Osteocyte (in vitro differentiated cells): ENCODE measurements at regions not wholly inside any gene's neighbourhood (a gene's known extent, or its start where the extent isn't known, plus 50 kb on each side); places are given as distances from the start of the nearest gene placed in this dataset.

Experiments used
- DNase-seq: peaks from one replicate; pipeline ENCODE4 v3.0.0; 2021; ENCODE audit warnings: mixed read lengths; ENCODE audit not compliant: unreplicated experiment; ENCODE audit errors: extremely low spot score
- H3K27ac Mint-ChIP-seq: one replicate; pipeline ENCODE4 v1.8.0; 2021; ENCODE audit warnings: mild to moderate bottlenecking, mixed read lengths; ENCODE audit not compliant: unreplicated experiment
- H3K27me3 Mint-ChIP-seq: one replicate; pipeline ENCODE4 v1.8.0; 2021; ENCODE audit warnings: mixed read lengths; ENCODE audit not compliant: unreplicated experiment
- H3K36me3 Mint-ChIP-seq: one replicate; pipeline ENCODE4 v1.8.0; 2021; ENCODE audit warnings: mixed read lengths; ENCODE audit not compliant: unreplicated experiment
- H3K4me1 Mint-ChIP-seq: one replicate; pipeline ENCODE4 v1.8.0; 2021; ENCODE audit warnings: mixed read lengths; ENCODE audit not compliant: unreplicated experiment
- H3K4me3 Mint-ChIP-seq: one replicate; pipeline ENCODE4 v1.8.0; 2021; ENCODE audit warnings: mild to moderate bottlenecking, moderate library complexity, mixed read lengths; ENCODE audit not compliant: unreplicated experiment
- H3K9me3 Mint-ChIP-seq: one replicate; pipeline ENCODE4 v1.8.0; 2021; ENCODE audit warnings: mixed read lengths; ENCODE audit not compliant: unreplicated experiment
- TF ChIP-seq, protein P1 (sequence below): fragments of 200-600 bp; sonication (generic); IDR thresholded peaks from 2 replicates; pipeline ENCODE4 v1.5.0; 2021; ENCODE audit warnings: antibody characterized with exemption, mild to moderate bottlenecking, moderate library complexity

DNA sequence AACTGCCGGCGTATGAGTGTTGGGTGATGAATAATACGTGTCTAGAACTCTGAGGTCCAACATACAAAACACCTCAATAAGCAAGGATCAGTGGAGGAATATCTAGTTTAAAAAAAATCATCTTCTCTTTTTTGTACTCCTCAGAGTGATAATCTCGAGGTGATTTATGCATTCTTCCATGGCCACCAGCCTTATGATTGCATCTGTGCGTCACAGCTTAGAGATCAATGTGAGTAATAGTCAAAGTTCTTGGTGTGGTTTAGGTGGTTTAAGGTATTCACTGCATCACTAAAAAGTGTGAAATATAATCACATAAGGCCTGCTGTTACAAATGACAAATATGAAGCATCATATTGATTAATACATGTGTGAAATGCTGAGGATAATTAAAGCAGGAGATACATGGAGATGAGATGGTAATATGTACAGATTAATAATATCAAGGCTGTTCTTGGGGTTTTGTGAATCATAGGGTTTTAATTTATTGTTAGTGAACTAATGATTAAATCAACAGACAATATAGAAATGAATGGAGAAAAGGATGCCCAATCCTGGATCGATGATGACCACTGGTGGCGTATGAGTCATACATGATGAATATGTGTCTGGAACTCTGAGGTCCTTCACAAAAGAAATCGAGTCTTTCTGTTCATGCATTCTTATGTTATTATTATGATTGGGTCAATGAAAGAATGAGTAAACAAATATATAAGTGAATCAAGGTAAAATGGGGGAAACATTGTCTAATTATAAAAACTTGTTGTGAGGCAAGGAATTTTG, 68.8 kb upstream of the RTL1 start:
- no peaks in the 10 kb centered on the region for H3K9me3 Mint-ChIP-seq
- no peak for DNase-seq
- H3K36me3 Mint-ChIP-seq: no peaks in the 10 kb centered on the region
- H3K4me3 Mint-ChIP-seq: no peak overlapping the region
- H3K4me1 Mint-ChIP-seq: no peaks in the 10 kb centered on the region
- H3K27me3 Mint-ChIP-seq: no peaks in the 10 kb centered on the region
- no peak overlapping the region for H3K27ac Mint-ChIP-seq
- TF ChIP-seq, protein P1, sequence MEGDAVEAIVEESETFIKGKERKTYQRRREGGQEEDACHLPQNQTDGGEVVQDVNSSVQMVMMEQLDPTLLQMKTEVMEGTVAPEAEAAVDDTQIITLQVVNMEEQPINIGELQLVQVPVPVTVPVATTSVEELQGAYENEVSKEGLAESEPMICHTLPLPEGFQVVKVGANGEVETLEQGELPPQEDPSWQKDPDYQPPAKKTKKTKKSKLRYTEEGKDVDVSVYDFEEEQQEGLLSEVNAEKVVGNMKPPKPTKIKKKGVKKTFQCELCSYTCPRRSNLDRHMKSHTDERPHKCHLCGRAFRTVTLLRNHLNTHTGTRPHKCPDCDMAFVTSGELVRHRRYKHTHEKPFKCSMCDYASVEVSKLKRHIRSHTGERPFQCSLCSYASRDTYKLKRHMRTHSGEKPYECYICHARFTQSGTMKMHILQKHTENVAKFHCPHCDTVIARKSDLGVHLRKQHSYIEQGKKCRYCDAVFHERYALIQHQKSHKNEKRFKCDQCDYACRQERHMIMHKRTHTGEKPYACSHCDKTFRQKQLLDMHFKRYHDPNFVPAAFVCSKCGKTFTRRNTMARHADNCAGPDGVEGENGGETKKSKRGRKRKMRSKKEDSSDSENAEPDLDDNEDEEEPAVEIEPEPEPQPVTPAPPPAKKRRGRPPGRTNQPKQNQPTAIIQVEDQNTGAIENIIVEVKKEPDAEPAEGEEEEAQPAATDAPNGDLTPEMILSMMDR: no peak

DNA sequence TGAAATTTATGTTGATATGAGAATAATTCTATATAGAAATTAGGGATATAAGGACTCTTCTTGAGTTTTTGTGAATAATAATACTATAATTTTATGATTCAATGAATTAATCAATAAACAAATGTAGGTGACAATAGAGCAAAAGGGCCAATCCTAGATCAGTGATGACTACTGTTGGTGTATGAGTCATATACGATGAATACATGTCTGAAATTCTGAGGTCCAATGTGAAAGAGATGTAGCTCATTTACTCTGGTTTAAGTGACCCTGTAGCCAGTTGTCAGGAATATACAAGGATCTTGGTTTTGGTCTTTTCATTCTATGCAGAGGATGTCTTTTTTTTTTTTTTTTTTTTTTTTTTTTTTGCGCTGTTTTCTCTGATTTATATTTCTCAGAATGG, 72.1 kb upstream of the RTL1 start:
- no peaks in the 10 kb centered on the region for H3K36me3 Mint-ChIP-seq
- TF ChIP-seq, protein P1: no peak
- peaks cover 13% of the 10 kb centered on the region for H3K4me1 Mint-ChIP-seq
- no peak overlapping the region for H3K4me3 Mint-ChIP-seq
- no peak overlapping the region for H3K27ac Mint-ChIP-seq
- no peak for DNase-seq
- no peaks in the 10 kb centered on the region for H3K9me3 Mint-ChIP-seq
- H3K27me3 Mint-ChIP-seq: no peaks in the 10 kb centered on the region

DNA sequence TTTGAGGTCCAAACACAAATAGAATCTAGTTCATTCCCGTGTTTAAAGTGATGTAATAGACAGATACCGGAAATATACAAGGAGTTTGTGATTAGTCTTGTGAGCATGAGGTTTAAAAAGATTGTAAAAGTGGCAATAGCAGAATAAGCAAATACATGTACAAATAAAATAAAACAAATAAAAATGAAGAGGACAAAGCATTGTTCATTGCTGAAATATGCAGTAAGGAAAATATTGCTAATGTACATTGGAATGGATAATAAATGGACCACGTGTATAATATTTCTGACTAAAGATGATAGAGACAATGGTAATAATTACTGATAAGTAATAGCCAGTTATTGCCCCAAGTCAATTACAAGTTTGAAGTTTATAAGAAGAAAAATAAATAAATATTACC, 75.6 kb upstream of the RTL1 start:
- no peak overlapping the region for H3K27ac Mint-ChIP-seq
- H3K9me3 Mint-ChIP-seq: no peaks in the 10 kb centered on the region
- TF ChIP-seq, protein P1: no peak
- no peak overlapping the region for H3K4me3 Mint-ChIP-seq
- no peak for DNase-seq
- H3K36me3 Mint-ChIP-seq: no peaks in the 10 kb centered on the region
- no peaks in the 10 kb centered on the region for H3K27me3 Mint-ChIP-seq
- H3K4me1 Mint-ChIP-seq: peaks cover 15% of the 10 kb centered on the region

DNA sequence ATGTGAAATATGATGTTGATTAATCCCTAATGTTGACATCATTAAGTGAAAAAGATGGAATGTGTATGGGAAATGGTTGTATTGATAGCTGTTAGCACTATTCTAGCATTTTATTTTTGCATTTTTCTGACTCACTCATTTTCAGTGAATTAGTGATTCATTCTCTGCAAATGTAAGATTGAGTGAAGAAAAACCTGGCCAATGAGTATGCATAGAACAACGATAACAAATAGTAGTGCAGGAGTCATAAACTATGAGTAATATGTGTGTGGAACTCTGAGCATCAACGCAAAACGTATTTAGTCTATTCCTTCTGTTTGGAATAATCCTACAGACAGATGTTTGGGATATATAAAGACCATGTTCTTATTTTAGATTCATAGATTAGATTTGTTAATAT, 76.3 kb upstream of the RTL1 start:
- Mint-ChIP-seq H3K4me3 (no peak overlapping the region), H3K27ac (no peak overlapping the region), H3K9me3 (no peaks in the 10 kb centered on the region), H3K36me3 (no peaks in the 10 kb centered on the region), H3K4me1 (peaks cover 15% of the 10 kb centered on the region), H3K27me3 (no peaks in the 10 kb centered on the region)
- TF ChIP-seq, protein P1: no peak
- DNase-seq: no peak

DNA sequence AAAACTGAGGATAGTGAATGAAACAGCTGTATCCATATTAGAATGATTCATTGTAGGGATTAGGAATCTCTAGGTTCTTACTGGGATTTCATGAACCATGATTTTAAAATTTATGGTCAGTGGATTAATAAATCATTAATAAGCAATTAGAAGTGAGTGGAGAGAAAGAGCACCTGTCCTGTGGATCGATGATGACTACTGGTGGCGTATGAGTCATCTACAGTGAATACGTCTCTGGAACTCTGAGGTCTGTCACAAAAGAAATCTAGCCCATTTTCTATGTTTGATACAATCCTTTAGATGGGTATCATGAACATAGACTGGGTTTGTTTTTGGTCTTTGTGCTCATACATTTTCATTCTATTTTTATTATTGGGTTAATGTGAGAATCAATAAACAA, 77.3 kb upstream of the RTL1 start:
- TF ChIP-seq, protein P1: no peak
- Mint-ChIP-seq H3K9me3 (no peaks in the 10 kb centered on the region), H3K4me3 (no peak overlapping the region), H3K4me1 (peaks cover 15% of the 10 kb centered on the region), H3K36me3 (no peaks in the 10 kb centered on the region), H3K27ac (no peak overlapping the region), H3K27me3 (no peaks in the 10 kb centered on the region)
- no peak for DNase-seq
